ENCODE measurements at regions not wholly inside any gene's neighbourhood (a gene's known extent, or its start where the extent isn't known, plus 50 kb on each side); places are given as distances from the start of the nearest gene placed in this dataset.

DNA sequence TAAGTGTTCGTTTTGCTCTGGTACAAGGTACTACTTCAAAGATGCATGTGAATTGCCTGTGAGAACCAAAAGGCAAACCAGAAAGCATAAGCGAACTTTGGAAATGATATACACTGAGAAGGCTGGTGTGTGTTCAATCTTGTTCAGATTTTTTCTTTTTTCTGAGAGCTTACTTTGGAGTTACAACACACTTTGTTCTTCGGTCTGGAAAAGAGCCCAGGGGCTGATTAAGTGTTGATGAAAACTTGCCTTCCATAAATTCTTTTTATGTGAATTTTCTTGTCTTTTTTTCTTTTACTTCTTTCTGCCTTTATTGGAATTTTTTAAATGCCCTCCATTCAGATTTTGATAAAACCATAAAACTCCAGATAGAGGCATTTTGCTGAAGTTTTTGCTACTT, 395.1 kb upstream of the SASH1 start:
- no peak for TF ChIP-seq POLR2AphosphoS5 (IDR thresholded peaks at IDR 0.05; ENCODE audit: low read depth, low read length)
- TF ChIP-seq, protein P1, sequence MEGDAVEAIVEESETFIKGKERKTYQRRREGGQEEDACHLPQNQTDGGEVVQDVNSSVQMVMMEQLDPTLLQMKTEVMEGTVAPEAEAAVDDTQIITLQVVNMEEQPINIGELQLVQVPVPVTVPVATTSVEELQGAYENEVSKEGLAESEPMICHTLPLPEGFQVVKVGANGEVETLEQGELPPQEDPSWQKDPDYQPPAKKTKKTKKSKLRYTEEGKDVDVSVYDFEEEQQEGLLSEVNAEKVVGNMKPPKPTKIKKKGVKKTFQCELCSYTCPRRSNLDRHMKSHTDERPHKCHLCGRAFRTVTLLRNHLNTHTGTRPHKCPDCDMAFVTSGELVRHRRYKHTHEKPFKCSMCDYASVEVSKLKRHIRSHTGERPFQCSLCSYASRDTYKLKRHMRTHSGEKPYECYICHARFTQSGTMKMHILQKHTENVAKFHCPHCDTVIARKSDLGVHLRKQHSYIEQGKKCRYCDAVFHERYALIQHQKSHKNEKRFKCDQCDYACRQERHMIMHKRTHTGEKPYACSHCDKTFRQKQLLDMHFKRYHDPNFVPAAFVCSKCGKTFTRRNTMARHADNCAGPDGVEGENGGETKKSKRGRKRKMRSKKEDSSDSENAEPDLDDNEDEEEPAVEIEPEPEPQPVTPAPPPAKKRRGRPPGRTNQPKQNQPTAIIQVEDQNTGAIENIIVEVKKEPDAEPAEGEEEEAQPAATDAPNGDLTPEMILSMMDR (IDR thresholded peaks at IDR 0.05 in 2 of 3, conservative IDR thresholded peaks at IDR 0.05 in 1 of 3; ENCODE audit: borderline replicate concordance in 1 of 3, insufficient read depth in 1 of 3, low read depth in 2 of 3, low read length in 2 of 3): no peak
- TF ChIP-seq SP1 (IDR thresholded peaks at IDR 0.05; ENCODE audit: low read depth): no peak
- no peak for TF ChIP-seq POLR2A (IDR thresholded peaks at IDR 0.05; ENCODE audit: borderline replicate concordance, extremely low read depth, insufficient read depth, insufficient read length)
- no peak for TF ChIP-seq ELF1 (IDR thresholded peaks at IDR 0.05; ENCODE audit: borderline replicate concordance, low read depth)
- TF ChIP-seq, protein P2, sequence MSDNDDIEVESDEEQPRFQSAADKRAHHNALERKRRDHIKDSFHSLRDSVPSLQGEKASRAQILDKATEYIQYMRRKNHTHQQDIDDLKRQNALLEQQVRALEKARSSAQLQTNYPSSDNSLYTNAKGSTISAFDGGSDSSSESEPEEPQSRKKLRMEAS (IDR thresholded peaks at IDR 0.05): no peak
- TF ChIP-seq CEBPB (IDR thresholded peaks at IDR 0.05; ENCODE audit: low read depth): no peak
- TF ChIP-seq EZH2 (IDR thresholded peaks at IDR 0.05): no peak
- TF ChIP-seq RAD21 (IDR thresholded peaks at IDR 0.05; ENCODE audit: low read depth): no peak
- TF ChIP-seq SIN3A (IDR thresholded peaks at IDR 0.05; ENCODE audit: low read depth): no peak
